Mucosa of descending colon (tissue), 3 donors: ENCODE measurements at regions not wholly inside any gene's neighbourhood (a gene's known extent, or its start where the extent isn't known, plus 50 kb on each side); places are given as distances from the start of the nearest gene placed in this dataset.

Experiments
- ATAC-seq: fragments of 200-7000 bp; cut with Tn5 transposase; one replicate; pipeline ENCODE4 v1.9.1; 2020; ENCODE audit warnings: mild to moderate bottlenecking, moderate library complexity
- DNase-seq, 3 donors: peaks; one replicate each; pipeline ENCODE4 v3.0.0-alpha.2; 2020
- H3K36me3 ChIP-seq: fragments of 200-600 bp; one replicate; pipeline ENCODE4 v1.8.0; 2021; ENCODE audit warnings: low read depth, mild to moderate bottlenecking
- H3K4me1 ChIP-seq: fragments of 200-600 bp; one replicate; pipeline ENCODE4 v1.8.0; 2021; ENCODE audit warnings: low read depth, mild to moderate bottlenecking
- H3K4me3 ChIP-seq: fragments of 200-600 bp; one replicate; pipeline ENCODE4 v1.8.0; 2021; ENCODE audit warnings: mild to moderate bottlenecking
- H3K9me3 ChIP-seq: fragments of 200-600 bp; one replicate; pipeline ENCODE4 v1.8.0; 2021; ENCODE audit warnings: mild to moderate bottlenecking
- CTCF ChIP-seq: fragments of 200-600 bp; IDR thresholded peaks from one replicate; pipeline ENCODE4 v1.8.0; 2022; ENCODE audit warnings: antibody characterized with exemption, mild to moderate bottlenecking
- intact Hi-C, 2 donors: fragments of 100-400 bp; cut with DNase I in 1 of 2; cut with micrococcal nuclease in 1 of 2; formaldehyde crosslinking; loops; one replicate each; pipeline versions ENCODE4 v1.11.0 to v1.11.1; 2022; cut with DNase I, micrococcal nuclease
- donor health status: DM: no; HTN: no; CAD: no; lungs with moderate emphysema.
- donor health status: DM: no; HTN: no; CAD: no.
- donor health status: DM: no; HTN: yes; CAD: no.

GRCh38 chr12:54711669-54712068 is 63.5 kb upstream of the DCD start:
- ATAC-seq, result no peak

GRCh38 chr12:54708826-54709225 is 60.7 kb upstream of the DCD start:
- intact Hi-C loops, result no loop called here
- no peak for ATAC-seq
- TF ChIP-seq CTCF, result no peak
- no peaks in the 10 kb centered on the region for H3K36me3 ChIP-seq
- no peaks in the 10 kb centered on the region for H3K9me3 ChIP-seq
- DNase-seq, result no peak
- H3K4me1 ChIP-seq, result no peaks in the 10 kb centered on the region
- no peak overlapping the region for H3K4me3 ChIP-seq

More at GRCh38 chr12:54711669-54712068, 63.5 kb upstream of the DCD start:
- Histone ChIP-seq H3K4me3 (no peak overlapping the region), H3K9me3 (no peaks in the 10 kb centered on the region), H3K36me3 (no peaks in the 10 kb centered on the region), H3K4me1 (no peaks in the 10 kb centered on the region)
- no peak for DNase-seq
- intact Hi-C loops, result no loop called here
- TF ChIP-seq CTCF, result no peak

GRCh38 chr12:54704202-54704601 is 56.0 kb upstream of the DCD start:
- no peak for TF ChIP-seq CTCF
- DNase-seq, result no peak
- intact Hi-C loops, result no loop called here
- H3K36me3 ChIP-seq, result no peaks in the 10 kb centered on the region
- H3K9me3 ChIP-seq, result no peaks in the 10 kb centered on the region
- no peaks in the 10 kb centered on the region for H3K4me1 ChIP-seq
- ATAC-seq, result no peak
- H3K4me3 ChIP-seq, result no peak overlapping the region

- Histone ChIP-seq H3K4me3 (no peak overlapping the region), H3K36me3 (no peaks in the 10 kb centered on the region), H3K4me1 (no peaks in the 10 kb centered on the region), H3K9me3 (no peaks in the 10 kb centered on the region)
- intact Hi-C loops, result no loop called here
- peak in 1 of 3 donors; percentile 33 for DNase-seq
- ATAC-seq, result peak; percentile 37
- peak; percentile 13 for TF ChIP-seq CTCF
Measured at GRCh38 chr12:54701940-54702592, 53.9 kb upstream of the DCD start.

GRCh38 chr12:54700849-54701248 is 52.7 kb upstream of the DCD start:
- no peaks in the 10 kb centered on the region for H3K9me3 ChIP-seq
- DNase-seq (no peak), ATAC-seq (no peak)
- no peaks in the 10 kb centered on the region for H3K36me3 ChIP-seq
- H3K4me1 ChIP-seq, result no peaks in the 10 kb centered on the region
- intact Hi-C loops, result no loop called here
- TF ChIP-seq CTCF, result no peak
- H3K4me3 ChIP-seq, result no peak overlapping the region

- intact Hi-C loops, result no loop called here
- H3K4me3 ChIP-seq, result no peak overlapping the region
- no peak for DNase-seq
- no peaks in the 10 kb centered on the region for H3K9me3 ChIP-seq
- no peaks in the 10 kb centered on the region for H3K4me1 ChIP-seq
- no peaks in the 10 kb centered on the region for H3K36me3 ChIP-seq
- TF ChIP-seq CTCF, result no peak
- ATAC-seq, result no peak
Measured at GRCh38 chr12:54700301-54700700, 52.1 kb upstream of the DCD start.
